Thymus (tissue), 11 donors: ENCODE measurements at regions not wholly inside any gene's neighbourhood (a gene's known extent, or its start where the extent isn't known, plus 50 kb on each side); places are given as distances from the start of the nearest gene placed in this dataset.
"Not testable (repeated sequence)": the region's sequence is repeated elsewhere in the genome, so short reads cannot be mapped to it uniquely, and the experiment has no call there.

Experiments
- DNase-seq, 9 donors: peaks; one replicate each; pipeline ENCODE4 v3.0.0-alpha.2; 2013; ENCODE audit warnings: low spot score in 9 of 9, low read depth in 6 of 9, missing footprints in 1 of 9
- H3K27ac ChIP-seq, 2 donors: one replicate each; pipeline ENCODE4 v1.5.1; 2013; ENCODE audit warnings: control low read depth in 1 of 2, low read depth in 1 of 2, low read length in 1 of 2, mild to moderate bottlenecking in 1 of 2, moderate library complexity in 1 of 2
- H3K27me3 ChIP-seq, 2 donors: one replicate each; pipeline ENCODE4 v1.5.1; 2013; ENCODE audit warnings: low read length in 1 of 2; ENCODE audit not compliant: control insufficient read depth in 2 of 2, insufficient read depth in 1 of 2
- H3K36me3 ChIP-seq, 2 donors: one replicate each; pipeline ENCODE4 v1.5.1; 2013; ENCODE audit warnings: low read length in 1 of 2, mild to moderate bottlenecking in 1 of 2, moderate library complexity in 1 of 2; ENCODE audit not compliant: control insufficient read depth in 2 of 2, insufficient read depth in 2 of 2
- H3K4me1 ChIP-seq, 2 donors: one replicate each; pipeline ENCODE4 v1.5.1; 2013; ENCODE audit warnings: low read length in 2 of 2; ENCODE audit not compliant: control insufficient read depth in 2 of 2, insufficient read depth in 2 of 2
- H3K4me3 ChIP-seq, 2 donors: one replicate each; pipeline ENCODE4 v1.5.1; 2013; ENCODE audit warnings: low read length in 2 of 2, control low read depth in 1 of 2, mild to moderate bottlenecking in 1 of 2
- H3K9me3 ChIP-seq, 2 donors: one replicate each; pipeline ENCODE4 v1.5.1; 2013; ENCODE audit warnings: low read length in 1 of 2, mild to moderate bottlenecking in 1 of 2; ENCODE audit not compliant: control insufficient read depth in 2 of 2, insufficient read depth in 1 of 2
- WGBS: extraction: QIAGEN DNeasy Blood & Tissue Kit; methylation state at CpG from one replicate; pipeline ENCODE4 v1.1.7; 2013; 5-methylcytosine and 5-hydroxymethylcytosine counted together
- donor health status: healthy.

DNA sequence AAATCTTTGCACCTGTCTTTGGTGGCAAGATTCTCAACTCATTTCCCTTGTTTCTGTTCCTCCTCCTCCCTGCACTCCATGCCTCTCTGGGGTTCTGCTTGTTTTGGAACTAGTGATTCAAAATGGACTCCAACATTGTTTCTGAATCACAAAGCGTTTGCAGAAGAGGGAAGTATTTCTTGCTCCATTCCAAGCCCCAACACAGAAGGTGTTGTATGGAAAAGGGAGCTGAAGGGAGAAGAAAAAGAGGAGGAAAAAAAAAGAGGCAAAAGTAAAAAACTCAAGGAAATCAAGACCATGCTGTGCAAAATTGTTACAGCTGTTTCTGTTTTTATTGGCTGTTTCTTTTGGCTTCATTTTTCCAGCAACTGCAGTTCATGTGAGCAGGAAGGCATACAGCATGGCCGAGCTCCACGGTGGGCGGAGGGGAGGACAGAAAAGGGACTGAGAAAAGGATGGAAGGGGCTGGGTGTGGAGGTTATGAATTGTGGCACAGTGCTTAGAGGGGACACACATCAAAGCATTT lies 66.9 kb upstream of the PRL start:
- 93% methylated on average over 4 of the region's 4 CpGs for WGBS
- H3K36me3 ChIP-seq, result no peaks in the 10 kb centered on the region
- H3K27me3 ChIP-seq, result no peaks in the 10 kb centered on the region
- H3K9me3 ChIP-seq, result peaks cover 0 to 3% of the 10 kb centered on the region in 2 donors
- H3K4me3 ChIP-seq, result no peak overlapping the region
- DNase-seq, result peak in 2 of 9 donors; percentile 5 to 37
- H3K4me1 ChIP-seq, result peaks cover 16% of the 10 kb centered on the region in 2 donors
- H3K27ac ChIP-seq, result no peak overlapping the region

DNA sequence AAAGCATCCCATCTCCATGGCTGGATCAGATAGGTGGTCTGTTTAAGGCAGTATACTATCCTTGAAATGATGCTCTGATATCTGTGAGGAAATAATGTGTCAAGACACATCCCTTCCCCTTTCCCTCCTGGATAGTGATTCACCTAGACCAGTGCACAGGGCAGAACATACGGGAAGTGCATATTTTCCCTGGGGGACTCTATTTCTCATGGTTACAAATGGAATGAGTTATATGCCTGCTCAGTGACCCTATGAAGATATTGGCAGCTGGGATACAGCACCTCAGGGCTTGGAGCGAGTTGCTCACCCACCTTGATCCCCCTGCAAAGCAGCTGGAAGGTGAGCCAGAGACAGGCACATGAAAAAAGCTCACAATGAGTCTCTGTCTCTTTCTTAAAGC lies 67.5 kb upstream of the PRL start:
- Histone ChIP-seq H3K36me3 (no peaks in the 10 kb centered on the region), H3K4me3 (no peak overlapping the region), H3K27me3 (no peaks in the 10 kb centered on the region), H3K27ac (no peak overlapping the region), H3K4me1 (peaks cover 16% of the 10 kb centered on the region in 2 donors), H3K9me3 (peaks cover 0 to 3% of the 10 kb centered on the region in 2 donors)
- no peak for DNase-seq
- WGBS, result 96% methylated on average over 2 of the region's 2 CpGs

DNA sequence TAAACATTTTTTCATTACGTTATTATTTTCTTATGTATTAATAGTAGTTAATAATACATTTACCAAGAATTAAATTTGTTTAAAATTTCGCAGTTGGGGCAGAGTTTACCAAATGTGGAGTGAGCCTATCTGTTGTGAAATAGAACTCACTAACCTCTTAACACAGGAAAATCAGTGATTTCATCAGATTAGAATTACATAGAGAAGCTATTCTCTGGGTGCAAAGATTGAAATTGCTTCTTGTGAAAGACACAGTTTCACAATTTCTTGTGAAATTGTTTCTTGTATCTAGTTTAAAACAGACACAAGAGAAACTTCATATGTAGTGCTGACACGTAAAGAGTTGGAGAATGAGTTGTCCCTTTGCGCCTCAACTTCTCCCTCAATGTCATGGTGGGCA lies 69.4 kb upstream of the PRL start:
- DNase-seq, result no peak
- Histone ChIP-seq H3K36me3 (no peaks in the 10 kb centered on the region), H3K9me3 (peaks cover 0 to 3% of the 10 kb centered on the region in 2 donors), H3K27me3 (no peaks in the 10 kb centered on the region), H3K27ac (no peak overlapping the region), H3K4me1 (peaks cover 16% of the 10 kb centered on the region in 2 donors), H3K4me3 (no peak overlapping the region)
- WGBS, result 73% methylated on average over 4 of the region's 4 CpGs

DNA sequence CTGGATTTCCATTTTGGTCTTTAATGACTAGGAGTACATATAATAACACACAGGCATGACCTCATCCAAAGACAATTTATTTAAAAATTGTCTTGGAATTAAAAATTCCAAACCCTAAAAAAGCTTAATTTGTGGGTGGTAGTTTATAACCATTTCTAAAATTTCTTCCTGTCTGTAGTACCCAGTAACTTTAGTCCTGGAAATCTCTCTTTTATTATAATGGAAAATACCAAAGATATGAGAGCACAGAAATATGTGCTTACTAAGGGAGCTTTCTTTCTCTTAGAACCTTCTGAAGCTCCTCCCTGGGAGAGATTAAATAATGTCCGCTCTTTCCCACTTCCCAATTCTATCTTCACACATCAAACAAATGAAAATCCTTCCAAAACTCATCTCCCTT lies 70.5 kb upstream of the PRL start:
- Histone ChIP-seq H3K4me1 (peaks cover 16% of the 10 kb centered on the region in 2 donors), H3K27ac (no peak overlapping the region), H3K36me3 (no peaks in the 10 kb centered on the region), H3K4me3 (no peak overlapping the region), H3K27me3 (no peaks in the 10 kb centered on the region), H3K9me3 (no peaks in the 10 kb centered on the region)
- DNase-seq, result no peak
- WGBS, result 97% methylated on average over 1 of the region's 1 CpG

DNA sequence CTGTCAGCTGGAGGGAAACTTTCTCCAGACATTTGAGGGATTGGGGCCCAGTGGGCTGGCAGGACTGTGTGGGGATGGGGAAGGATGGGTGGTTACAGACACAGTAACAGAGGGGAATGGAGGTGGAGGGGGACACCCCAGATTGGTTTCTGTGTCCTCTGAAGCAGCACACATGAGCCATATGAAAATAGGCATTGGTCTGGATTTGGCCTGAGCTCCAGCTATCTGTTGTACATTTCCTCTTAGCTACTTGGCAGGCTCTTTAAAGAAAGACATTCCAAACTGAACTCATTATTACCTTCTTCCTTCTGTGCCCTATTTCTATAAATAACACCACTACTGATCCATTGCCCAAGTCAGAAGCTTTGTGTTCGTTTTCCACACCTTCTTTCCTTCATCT lies 72.0 kb upstream of the PRL start:
- DNase-seq, result no peak
- 95% methylated on average over 1 of the region's 1 CpG for WGBS
- H3K4me3 ChIP-seq, result no peak overlapping the region

DNA sequence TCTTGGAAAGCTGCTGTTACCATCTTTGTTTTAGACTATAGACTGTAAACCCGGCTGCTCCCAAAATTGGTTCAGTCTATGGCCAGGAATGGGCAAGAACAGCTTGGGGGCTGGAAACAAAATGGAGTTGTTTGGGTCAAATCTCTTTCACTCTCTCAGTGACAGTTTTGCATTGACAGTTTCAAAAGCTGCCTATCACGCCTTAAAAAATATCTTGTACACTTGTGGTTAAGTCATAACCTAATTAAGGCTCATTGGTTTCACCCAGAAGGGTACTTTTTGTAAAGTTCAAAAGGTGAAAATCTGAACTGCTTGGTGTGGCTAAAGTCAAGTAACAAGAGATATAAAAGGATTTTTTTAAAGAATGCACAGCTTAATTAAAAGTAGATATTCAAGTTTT lies 76.1 kb upstream of the PRL start:
- Histone ChIP-seq H3K27me3 (no peaks in the 10 kb centered on the region), H3K36me3 (no peaks in the 10 kb centered on the region), H3K4me3 (no peak overlapping the region), H3K27ac (no peak overlapping the region), H3K4me1 (no peaks in the 10 kb centered on the region), H3K9me3 (no peaks in the 10 kb centered on the region)
- WGBS, result 86% methylated on average over 2 of the region's 2 CpGs
- no peak for DNase-seq

More for the DNA sequence above, 72.0 kb upstream of the PRL start:
- Histone ChIP-seq H3K27ac (no peak overlapping the region), H3K36me3 (no peaks in the 10 kb centered on the region), H3K27me3 (no peaks in the 10 kb centered on the region), H3K9me3 (no peaks in the 10 kb centered on the region), H3K4me1 (peaks cover 2% of the 10 kb centered on the region in 2 donors)

DNA sequence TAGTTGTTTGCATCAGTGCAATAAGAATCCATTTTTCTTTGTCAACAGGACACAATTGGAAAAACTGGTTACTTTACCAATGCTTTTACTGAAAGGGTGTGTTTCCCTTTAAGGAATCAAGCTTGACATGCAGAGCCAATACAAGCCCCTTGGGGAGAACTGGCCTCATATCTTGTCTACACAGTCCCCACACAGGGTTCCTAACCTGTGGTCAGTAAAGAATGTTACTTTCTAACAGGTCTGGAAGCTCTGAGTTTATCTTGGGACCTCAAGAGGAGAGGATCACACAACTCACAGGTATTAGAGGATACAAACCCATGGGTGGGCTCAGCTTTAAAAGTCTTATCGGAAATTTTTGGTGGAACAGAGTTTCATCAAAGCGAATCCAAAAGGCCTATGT lies 78.1 kb upstream of the PRL start:
- H3K27ac ChIP-seq, H3K4me1 ChIP-seq, H3K9me3 ChIP-seq, H3K27me3 ChIP-seq, H3K4me3 ChIP-seq, H3K36me3 ChIP-seq, DNase-seq: not testable (repeated sequence)
- WGBS, result 76% methylated on average over 2 of the region's 2 CpGs

DNA sequence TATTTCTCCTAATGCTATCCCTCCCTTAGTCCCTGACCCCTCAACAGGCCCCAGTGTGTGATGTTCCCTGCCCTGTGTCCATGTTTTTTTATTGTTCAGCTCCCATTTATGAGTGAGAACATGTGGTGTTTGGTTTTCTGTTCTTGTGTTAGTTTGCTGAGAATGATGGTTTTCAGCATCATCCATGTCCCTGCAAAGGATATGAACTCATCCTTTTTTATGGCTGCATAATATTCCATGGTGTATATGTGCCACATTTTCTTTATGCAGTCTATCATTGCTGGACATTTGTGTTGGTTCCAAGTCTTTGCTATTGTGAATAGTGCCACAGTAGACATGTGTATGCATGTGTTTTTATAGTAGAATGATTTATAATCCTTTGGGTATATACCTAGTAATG lies 79.5 kb upstream of the PRL start:
- not testable (repeated sequence) for H3K4me1 ChIP-seq, H3K27ac ChIP-seq, DNase-seq, H3K9me3 ChIP-seq, H3K27me3 ChIP-seq, H3K36me3 ChIP-seq, H3K4me3 ChIP-seq

DNA sequence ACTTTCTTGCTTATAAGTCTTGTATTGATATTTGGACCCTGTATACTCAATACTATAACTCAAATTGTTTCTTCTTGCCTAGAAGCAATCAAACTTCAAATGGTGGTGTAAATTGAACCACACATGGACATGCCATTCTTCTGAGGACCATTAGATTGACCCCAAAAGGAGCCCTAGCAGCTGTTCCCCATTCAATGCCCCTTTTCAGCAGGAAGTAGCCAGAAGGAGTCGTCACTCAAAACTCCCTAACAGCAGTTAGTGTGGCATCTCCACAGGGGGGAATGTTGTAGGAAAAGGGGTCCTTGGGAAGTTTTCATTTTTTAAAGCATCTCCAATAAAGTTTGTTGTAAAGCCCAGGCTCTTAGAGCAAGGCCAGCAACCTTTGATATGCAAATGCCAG lies 81.7 kb upstream of the PRL start:
- not testable (repeated sequence) for H3K36me3 ChIP-seq, H3K27me3 ChIP-seq, H3K27ac ChIP-seq, H3K4me3 ChIP-seq, H3K4me1 ChIP-seq, DNase-seq, H3K9me3 ChIP-seq
- WGBS, result 98% methylated on average over 1 of the region's 1 CpG

DNA sequence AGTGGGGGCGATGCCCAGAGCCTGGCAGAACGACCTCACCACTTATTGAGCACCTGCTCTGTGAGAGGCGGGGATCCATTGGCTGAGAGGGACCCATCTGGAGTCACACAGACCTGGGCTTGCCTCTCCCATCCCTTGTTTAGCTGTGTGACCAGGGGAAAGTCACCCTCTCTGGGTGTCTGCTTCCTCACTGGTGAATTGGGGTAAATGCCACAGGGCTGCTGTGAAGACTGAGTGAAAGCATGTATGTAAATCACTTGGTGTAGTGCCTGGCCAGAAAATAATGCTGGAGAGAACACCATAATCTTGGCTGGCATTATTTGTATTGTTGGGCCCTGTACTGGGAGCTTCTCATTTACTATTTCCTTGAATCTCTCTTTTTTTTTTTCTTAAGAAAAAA lies 83.4 kb upstream of the PRL start:
- H3K27ac ChIP-seq, result no peak overlapping the region
- WGBS, result over 99% methylated on average over 3 of the region's 3 CpGs
- H3K27me3 ChIP-seq, result no peaks in the 10 kb centered on the region
- H3K36me3 ChIP-seq, result no peaks in the 10 kb centered on the region
- DNase-seq, result no peak
- no peaks in the 10 kb centered on the region for H3K9me3 ChIP-seq
- H3K4me1 ChIP-seq, result no peaks in the 10 kb centered on the region
- no peak overlapping the region for H3K4me3 ChIP-seq
